Choroid plexus epithelial cell (primary cell): ENCODE measurements at regions not wholly inside any gene's neighbourhood (a gene's known extent, or its start where the extent isn't known, plus 50 kb on each side); places are given as distances from the start of the nearest gene placed in this dataset.

ENCODE experiments used
- DNase-seq: peaks from one replicate; pipeline ENCODE4 v3.0.0-alpha.2; 2010; ENCODE audit warnings: low read depth
- H3K4me3 ChIP-seq: 2 replicates; pipeline ENCODE4 v1.5.1; 2011; ENCODE audit warnings: low read depth, mild to moderate bottlenecking, control low read depth, low read length, moderate library complexity
- TF ChIP-seq, protein P1 (sequence below): conservative IDR thresholded peaks from 2 replicates; pipeline ENCODE4 v1.5.1; 2011; ENCODE audit warnings: low read depth, mild to moderate bottlenecking, control low read depth, inconsistent platforms, low read length, moderate library complexity

DNA sequence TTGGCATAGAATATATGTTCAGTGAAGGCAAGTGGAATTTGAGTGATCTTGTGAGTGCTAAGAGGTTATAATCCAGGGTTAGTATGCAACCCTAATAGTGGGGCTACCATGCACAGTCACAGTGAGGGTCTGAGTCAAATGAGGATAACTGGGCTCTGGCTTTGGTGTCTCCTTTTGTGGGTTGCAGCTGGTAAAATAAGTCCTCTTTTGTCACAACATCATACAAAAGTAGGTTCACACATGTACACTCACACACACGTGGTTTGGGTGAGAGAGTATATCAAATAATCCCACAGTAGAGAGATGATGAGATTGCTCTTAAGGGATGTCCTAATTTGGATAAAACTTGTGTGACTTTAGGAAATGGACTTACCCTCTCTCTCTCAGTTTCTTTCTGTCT, 79.6 kb upstream of the EOLA2 start:
- no peak for DNase-seq
- no peak overlapping the region for H3K4me3 ChIP-seq
- TF ChIP-seq, protein P1, sequence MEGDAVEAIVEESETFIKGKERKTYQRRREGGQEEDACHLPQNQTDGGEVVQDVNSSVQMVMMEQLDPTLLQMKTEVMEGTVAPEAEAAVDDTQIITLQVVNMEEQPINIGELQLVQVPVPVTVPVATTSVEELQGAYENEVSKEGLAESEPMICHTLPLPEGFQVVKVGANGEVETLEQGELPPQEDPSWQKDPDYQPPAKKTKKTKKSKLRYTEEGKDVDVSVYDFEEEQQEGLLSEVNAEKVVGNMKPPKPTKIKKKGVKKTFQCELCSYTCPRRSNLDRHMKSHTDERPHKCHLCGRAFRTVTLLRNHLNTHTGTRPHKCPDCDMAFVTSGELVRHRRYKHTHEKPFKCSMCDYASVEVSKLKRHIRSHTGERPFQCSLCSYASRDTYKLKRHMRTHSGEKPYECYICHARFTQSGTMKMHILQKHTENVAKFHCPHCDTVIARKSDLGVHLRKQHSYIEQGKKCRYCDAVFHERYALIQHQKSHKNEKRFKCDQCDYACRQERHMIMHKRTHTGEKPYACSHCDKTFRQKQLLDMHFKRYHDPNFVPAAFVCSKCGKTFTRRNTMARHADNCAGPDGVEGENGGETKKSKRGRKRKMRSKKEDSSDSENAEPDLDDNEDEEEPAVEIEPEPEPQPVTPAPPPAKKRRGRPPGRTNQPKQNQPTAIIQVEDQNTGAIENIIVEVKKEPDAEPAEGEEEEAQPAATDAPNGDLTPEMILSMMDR, result no peak

DNA sequence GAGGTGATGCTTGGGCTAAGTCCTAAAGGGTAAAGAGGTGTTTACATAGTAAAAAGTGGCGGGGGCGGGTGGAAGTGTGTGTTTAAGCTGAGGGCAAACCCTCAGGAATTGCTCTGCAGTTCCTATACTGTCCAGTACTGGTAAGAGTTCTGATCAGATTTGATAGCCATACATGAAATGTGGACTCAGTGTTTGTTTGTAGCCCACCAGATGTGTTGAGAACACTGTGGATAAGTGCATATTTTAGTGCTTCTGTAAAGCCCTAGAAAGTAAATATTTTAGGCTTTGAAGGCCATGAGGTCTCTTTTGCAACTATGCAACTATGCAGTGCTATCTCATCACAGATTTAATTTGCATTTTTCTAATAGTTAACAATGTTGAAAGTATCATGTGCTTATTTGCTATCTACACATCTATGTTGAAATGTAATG, 80.7 kb upstream of the EOLA2 start:
- DNase-seq, result peak; percentile 78
- TF ChIP-seq, protein P1, result peak; percentile 3
- H3K4me3 ChIP-seq, result no peak overlapping the region

DNA sequence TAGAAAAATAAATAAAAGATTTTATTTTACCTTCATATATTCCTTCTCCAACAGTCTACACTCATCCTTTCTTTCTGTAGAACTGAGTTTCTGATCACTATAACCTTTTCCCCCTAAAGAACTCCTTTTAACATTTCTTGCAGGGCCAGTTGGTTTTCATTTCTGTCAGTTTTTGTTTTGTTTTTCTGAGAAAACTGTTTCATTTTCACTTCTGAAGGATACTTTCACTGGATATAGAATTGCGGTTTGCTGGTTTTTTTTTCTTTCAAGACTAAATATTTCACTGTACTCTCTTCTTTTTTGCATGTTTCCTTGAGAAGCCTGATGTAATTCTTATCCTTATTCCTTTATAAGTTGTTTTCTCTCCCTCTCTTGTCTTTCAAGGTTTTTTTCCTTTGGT, 90.4 kb upstream of the EOLA2 start:
- DNase-seq, result no peak
- no peak overlapping the region for H3K4me3 ChIP-seq
- TF ChIP-seq, protein P1, result no peak

- TF ChIP-seq, protein P1, result no peak
- H3K4me3 ChIP-seq, result no peak overlapping the region
- DNase-seq, result peak; percentile 79
These were observed 94.5 kb upstream of the EOLA2 start for GRCh38 chrX:150032742-150033141.

DNA sequence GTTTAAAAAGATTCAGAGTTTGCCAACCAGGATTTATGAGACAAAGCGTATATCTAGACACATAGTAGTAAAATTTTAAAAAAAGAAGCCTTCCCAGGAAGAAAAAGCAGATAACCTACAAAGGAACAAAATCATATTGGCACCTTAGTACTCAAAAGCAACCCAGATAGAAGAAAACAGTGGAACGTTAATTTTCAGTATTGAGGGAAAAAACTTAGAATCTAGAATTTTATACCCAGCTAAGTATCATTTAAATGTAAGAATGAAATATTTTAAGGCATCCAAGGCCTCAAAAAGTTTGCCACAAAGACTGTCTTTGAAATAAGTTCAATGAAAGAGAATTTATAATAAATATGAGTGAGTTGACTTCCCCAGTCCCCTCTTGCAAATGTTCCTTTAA, 96.5 kb upstream of the EOLA2 start:
- DNase-seq, result no peak
- TF ChIP-seq, protein P1, result no peak
- no peak overlapping the region for H3K4me3 ChIP-seq

- no peak overlapping the region for H3K4me3 ChIP-seq
- TF ChIP-seq, protein P1, result no peak
- DNase-seq, result no peak
These were observed 97.2 kb upstream of the EOLA2 start for GRCh38 chrX:150035531-150035930.

- H3K4me3 ChIP-seq, result no peak overlapping the region
- TF ChIP-seq, protein P1, result no peak
- DNase-seq, result no peak
These were observed 97.9 kb upstream of the EOLA2 start for GRCh38 chrX:150036181-150036580.
